GM21447 (cell line): ENCODE measurements at regions not wholly inside any gene's neighbourhood (a gene's known extent, or its start where the extent isn't known, plus 50 kb on each side); places are given as distances from the start of the nearest gene placed in this dataset.

Experiments
- ATAC-seq: cut with Tn5 transposase; IDR thresholded peaks from one replicate; pipeline ENCODE4 v1.9.1; 2021; ENCODE audit not compliant: unreplicated experiment

- no peak for ATAC-seq
Measured at GRCh38 chr4:11271263-11271662, 157.4 kb downstream of the HS3ST1 start.

- ATAC-seq, result no peak
Measured at GRCh38 chr4:11268149-11268548, 160.5 kb downstream of the HS3ST1 start.

- no peak for ATAC-seq
Measured at GRCh38 chr4:11264841-11265240, 163.9 kb downstream of the HS3ST1 start.

GRCh38 chr4:11264346-11264745 is 164.3 kb downstream of the HS3ST1 start:
- no peak for ATAC-seq

GRCh38 chr4:11263208-11263607 is 165.5 kb downstream of the HS3ST1 start:
- ATAC-seq, result no peak

- no peak for ATAC-seq
Measured at GRCh38 chr4:11261066-11261850, 167.4 kb downstream of the HS3ST1 start.

- no peak for ATAC-seq
Measured at GRCh38 chr4:11259837-11260236, 168.9 kb downstream of the HS3ST1 start.

GRCh38 chr4:11252149-11252548 is 176.5 kb downstream of the HS3ST1 start:
- no peak for ATAC-seq

GRCh38 chr4:11250510-11250909 is 178.2 kb downstream of the HS3ST1 start:
- ATAC-seq, result no peak

GRCh38 chr4:11232015-11232414 is 196.7 kb downstream of the HS3ST1 start:
- no peak for ATAC-seq

- ATAC-seq, result no peak
Measured at GRCh38 chr4:11230866-11231265, 197.8 kb downstream of the HS3ST1 start.

GRCh38 chr4:11228530-11228929 is 200.2 kb downstream of the HS3ST1 start:
- no peak for ATAC-seq

- ATAC-seq, result no peak
Measured at GRCh38 chr4:11223311-11223710, 205.4 kb downstream of the HS3ST1 start.

- no peak for ATAC-seq
Measured at GRCh38 chr4:11218692-11219091, 210.0 kb downstream of the HS3ST1 start.

GRCh38 chr4:11216520-11216919 is 212.2 kb downstream of the HS3ST1 start:
- ATAC-seq, result no peak

- no peak for ATAC-seq
Measured at GRCh38 chr4:11214281-11214680, 214.4 kb downstream of the HS3ST1 start.

- ATAC-seq, result no peak
Measured at GRCh38 chr4:11209826-11210225, 218.9 kb downstream of the HS3ST1 start.

GRCh38 chr4:11201256-11201655 is 227.4 kb downstream of the HS3ST1 start:
- ATAC-seq, result no peak

GRCh38 chr4:11198516-11199305 is 230.0 kb downstream of the HS3ST1 start:
- ATAC-seq, result no peak

GRCh38 chr4:11197631-11198341 is 230.9 kb downstream of the HS3ST1 start:
- ATAC-seq, result no peak

GRCh38 chr4:11196927-11197522 is 231.7 kb downstream of the HS3ST1 start:
- no peak for ATAC-seq
